Neuronal stem cell (in vitro differentiated cells): ENCODE measurements at regions not wholly inside any gene's neighbourhood (a gene's known extent, or its start where the extent isn't known, plus 50 kb on each side); places are given as distances from the start of the nearest gene placed in this dataset.
"Not testable (repeated sequence)": the region's sequence is repeated elsewhere in the genome, so short reads cannot be mapped to it uniquely, and the experiment has no call there.

Source experiments
- DNase-seq: peaks from one replicate; pipeline ENCODE4 v3.0.0-alpha.2; 2013; ENCODE audit warnings: low spot score
- H2AFZ ChIP-seq: one replicate; pipeline ENCODE4 v1.6.1; 2013; ENCODE audit warnings: mild to moderate bottlenecking, low read length, inconsistent platforms
- H2AK5ac ChIP-seq: 2 replicates; pipeline ENCODE4 v1.6.1; 2013; ENCODE audit warnings: low read depth, mild to moderate bottlenecking, inconsistent platforms, low read length, moderate library complexity, mixed read lengths
- H2BK120ac ChIP-seq: 2 replicates; pipeline ENCODE4 v1.6.1; 2013; ENCODE audit warnings: low read depth, mild to moderate bottlenecking, inconsistent platforms, low read length, moderate library complexity, mixed read lengths
- H2BK12ac ChIP-seq: one replicate; pipeline ENCODE4 v1.6.1; 2013; ENCODE audit warnings: low read length, inconsistent platforms
- H2BK15ac ChIP-seq: 2 replicates; pipeline ENCODE4 v1.6.1; 2013; ENCODE audit warnings: mild to moderate bottlenecking, low read length, inconsistent platforms, mixed read lengths
- H2BK5ac ChIP-seq: one replicate; pipeline ENCODE4 v1.6.1; 2013; ENCODE audit warnings: inconsistent platforms, mild to moderate bottlenecking, low read length, moderate library complexity
- H3K14ac ChIP-seq: one replicate; pipeline ENCODE4 v1.6.1; 2013; ENCODE audit warnings: low read length, inconsistent platforms
- H3K18ac ChIP-seq: 2 replicates; pipeline ENCODE4 v1.6.1; 2013; ENCODE audit warnings: low read length, inconsistent platforms
- H3K23ac ChIP-seq: 2 replicates; pipeline ENCODE4 v1.6.1; 2013; ENCODE audit warnings: low read depth, mild to moderate bottlenecking, mixed read lengths, low read length, inconsistent platforms; ENCODE audit not compliant: poor library complexity
- H3K27ac ChIP-seq: replicated peaks from 3 replicates; pipeline ENCODE4 v1.5.1; 2013; ENCODE audit warnings: low read length, inconsistent platforms
- H3K27me3 ChIP-seq, 3 experiments: 2 replicates each; pipeline ENCODE4 v1.6.1; 2013; ENCODE audit warnings: low read length in 3 of 3, mild to moderate bottlenecking in 2 of 3, inconsistent platforms in 1 of 3, low read depth in 1 of 3, mixed read lengths in 1 of 3, moderate library complexity in 1 of 3; ENCODE audit not compliant: control insufficient read depth in 3 of 3, insufficient read depth in 3 of 3
- H3K36me3 ChIP-seq, 2 donors: replicated peaks in 1 of 2; 2 replicates each; pipeline ENCODE4 v1.6.1; 2013; ENCODE audit warnings: low read length in 2 of 2; ENCODE audit not compliant: control insufficient read depth in 2 of 2, insufficient read depth in 2 of 2
- H3K4ac ChIP-seq: 2 replicates; pipeline ENCODE4 v1.6.1; 2013; ENCODE audit warnings: inconsistent platforms, mild to moderate bottlenecking, low read length, moderate library complexity
- H3K4me1 ChIP-seq, 2 donors: 1 replicate in 1 of 2; 2 replicates in 1 of 2; pipeline ENCODE4 v1.6.1; 2013; ENCODE audit warnings: low read length in 2 of 2, low read depth in 1 of 2; ENCODE audit not compliant: control insufficient read depth in 2 of 2, insufficient read depth in 1 of 2
- H3K4me2 ChIP-seq: one replicate; pipeline ENCODE4 v1.6.1; 2013; ENCODE audit warnings: mild to moderate bottlenecking, low read length, inconsistent platforms; ENCODE audit not compliant: insufficient read depth, poor library complexity, severe bottlenecking
- H3K4me3 ChIP-seq, 2 donors: 2 replicates each; pipeline ENCODE4 v1.5.1; 2013; ENCODE audit warnings: low read length in 2 of 2, mild to moderate bottlenecking in 2 of 2, inconsistent platforms in 1 of 2, moderate library complexity in 1 of 2
- H3K79me1 ChIP-seq: one replicate; pipeline ENCODE4 v1.6.1; 2013; ENCODE audit warnings: low read depth, mild to moderate bottlenecking, inconsistent platforms, low read length, moderate library complexity
- H3K9ac ChIP-seq: one replicate; pipeline ENCODE4 v1.6.1; 2013; ENCODE audit warnings: mild to moderate bottlenecking, low read depth, low read length, inconsistent platforms; ENCODE audit not compliant: poor library complexity
- H3K9me3 ChIP-seq, 2 donors: replicated peaks in 1 of 2; 2 replicates each; pipeline versions ENCODE3 to v1.6.1; 2013; ENCODE audit warnings: low read length in 2 of 2, mild to moderate bottlenecking in 2 of 2, inconsistent platforms in 1 of 2, low read depth in 1 of 2, mixed read lengths in 1 of 2, moderate library complexity in 1 of 2; ENCODE audit not compliant: control insufficient read depth in 2 of 2, insufficient read depth in 1 of 2
- H4K8ac ChIP-seq: one replicate; pipeline ENCODE4 v1.6.1; 2013; ENCODE audit warnings: low read depth, mild to moderate bottlenecking, inconsistent platforms, low read length, moderate library complexity
- H4K91ac ChIP-seq: one replicate; pipeline ENCODE4 v1.6.1; 2013; ENCODE audit warnings: low read length, low read depth, mild to moderate bottlenecking, inconsistent platforms; ENCODE audit not compliant: poor library complexity
- WGBS, 2 donors: extraction: QIAGEN DNeasy Blood & Tissue Kit; methylation state at CpG; one replicate each; pipeline ENCODE4 v1.1.7; 2013; ENCODE audit warnings: missing lambda C conversion rate in 2 of 2, mixed read lengths in 1 of 2; ENCODE audit not compliant: insufficient read length in 2 of 2, insufficient replicate concordance in 1 of 2; ENCODE audit errors: extremely low coverage in 2 of 2; 5-methylcytosine and 5-hydroxymethylcytosine counted together

DNA sequence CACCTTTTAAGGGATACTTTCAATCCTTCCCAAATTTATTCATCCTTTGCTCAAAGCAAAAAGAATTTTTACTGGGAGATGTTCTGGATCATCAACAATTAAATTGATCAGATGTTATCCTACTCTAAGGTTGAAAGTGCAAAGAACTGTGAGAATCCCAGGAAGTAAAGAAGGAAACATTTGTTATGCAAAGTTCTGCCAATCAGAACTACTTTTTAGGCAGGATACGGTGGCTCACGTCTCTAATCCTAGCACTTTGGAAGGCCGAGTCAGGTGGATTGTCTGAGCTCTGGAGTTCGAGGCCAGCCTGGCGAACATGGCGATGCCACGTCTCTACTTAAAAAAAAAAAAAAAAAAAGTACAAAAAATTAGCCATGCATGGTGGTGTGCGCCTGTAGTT, 882.3 kb downstream of the DIAPH3 start:
- DNase-seq = no peak
- Histone ChIP-seq H2BK120ac (no peak overlapping the region), H3K27ac (no peak overlapping the region), H3K23ac (no peak overlapping the region), H3K14ac (no peak overlapping the region), H2AK5ac (no peak overlapping the region), H3K9me3 (no peaks in the 10 kb centered on the region), H3K4me2 (no peak overlapping the region), H3K18ac (no peak overlapping the region), H3K4me3 (no peak overlapping the region), H3K79me1 (no peaks in the 10 kb centered on the region), H2BK12ac (no peak overlapping the region), H2AFZ (no peak overlapping the region), H2BK15ac (no peak overlapping the region), H3K9ac (no peak overlapping the region), H4K91ac (no peak overlapping the region), H3K4ac (no peak overlapping the region), H3K36me3 (no peaks in the 10 kb centered on the region), H3K4me1 (peaks cover 0 to 15% of the 10 kb centered on the region in 2 donors), H2BK5ac (no peak overlapping the region), H4K8ac (no peak overlapping the region), H3K27me3 (no peaks in the 10 kb centered on the region)
- WGBS, 2 donors = no CpG with 5 or more reads among the region's 8 CpGs

- not testable (repeated sequence) for H2BK5ac ChIP-seq, H3K27me3 ChIP-seq, H3K27ac ChIP-seq, H3K79me1 ChIP-seq, H2AFZ ChIP-seq, H4K8ac ChIP-seq, H3K36me3 ChIP-seq, H3K4me2 ChIP-seq, H2AK5ac ChIP-seq, H3K18ac ChIP-seq, H3K4me1 ChIP-seq, H3K14ac ChIP-seq, H3K9me3 ChIP-seq, H3K23ac ChIP-seq, H3K4ac ChIP-seq, H3K4me3 ChIP-seq, H3K9ac ChIP-seq, H2BK120ac ChIP-seq, H4K91ac ChIP-seq, DNase-seq, H2BK15ac ChIP-seq, H2BK12ac ChIP-seq
- WGBS, 2 donors = no CpG with 5 or more reads among the region's 5 CpGs
Measured at GRCh38 chr13:59292240-59292639, 871.5 kb downstream of the DIAPH3 start.

GRCh38 chr13:59299584-59299983, 864.1 kb downstream of the DIAPH3 start:
- no peak overlapping the region for H2BK12ac ChIP-seq
- no peak overlapping the region for H2BK5ac ChIP-seq
- H3K9ac ChIP-seq = no peak overlapping the region
- DNase-seq = no peak
- H2AK5ac ChIP-seq = no peak overlapping the region
- no peak overlapping the region for H3K14ac ChIP-seq
- H4K91ac ChIP-seq = no peak overlapping the region
- H3K4me1 ChIP-seq = no peaks in the 10 kb centered on the region
- no peak overlapping the region for H3K4me2 ChIP-seq
- H2BK15ac ChIP-seq = no peak overlapping the region
- no peaks in the 10 kb centered on the region for H3K79me1 ChIP-seq
- no peak overlapping the region for H3K18ac ChIP-seq
- no peaks in the 10 kb centered on the region for H3K36me3 ChIP-seq
- WGBS, 2 donors = no CpG with 5 or more reads among the region's 1 CpG
- no peak overlapping the region for H3K23ac ChIP-seq
- H3K4me3 ChIP-seq = no peak overlapping the region
- no peaks in the 10 kb centered on the region for H3K9me3 ChIP-seq
- no peak overlapping the region for H2BK120ac ChIP-seq
- H2AFZ ChIP-seq = no peak overlapping the region
- no peak overlapping the region for H4K8ac ChIP-seq
- H3K27ac ChIP-seq = no peak overlapping the region
- H3K27me3 ChIP-seq = no peaks in the 10 kb centered on the region
- H3K4ac ChIP-seq = no peak overlapping the region

DNA sequence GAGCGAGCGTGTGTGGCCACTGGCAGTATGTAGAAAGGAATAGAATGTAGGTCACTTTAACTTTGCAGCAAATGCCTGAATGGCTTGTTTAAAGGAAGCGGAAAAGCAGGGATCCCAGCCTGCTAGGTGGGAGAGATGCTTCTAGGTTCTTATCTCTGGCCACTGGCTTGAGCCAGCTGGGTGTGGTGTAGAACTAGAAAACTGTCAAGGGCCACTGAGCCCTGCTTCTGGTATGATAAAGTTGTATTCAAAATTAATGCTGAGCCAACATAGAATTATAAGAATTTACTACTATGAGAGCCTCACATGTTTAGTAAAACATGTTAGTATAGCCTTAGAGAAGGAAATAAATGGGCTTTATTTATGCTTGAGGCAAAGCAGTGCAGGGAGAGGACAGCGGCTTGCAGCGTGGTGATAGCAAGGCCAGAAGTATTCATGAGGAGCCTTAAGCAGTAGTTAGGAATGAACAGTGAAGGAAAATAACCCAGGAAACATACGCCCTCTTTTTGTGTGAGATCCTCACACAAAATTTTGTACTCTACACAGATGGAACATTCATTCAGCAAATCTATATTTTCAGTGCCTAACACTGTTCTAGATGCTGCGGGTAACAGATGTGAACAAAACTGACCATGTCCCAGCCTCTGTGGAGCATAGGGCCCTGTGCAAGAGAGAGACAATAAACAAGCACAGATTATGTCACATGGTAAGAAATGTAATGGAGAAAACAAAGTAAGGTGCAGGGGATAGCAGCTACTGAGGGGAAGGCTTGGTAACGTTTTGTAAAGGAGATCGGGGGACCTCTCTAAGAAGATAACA, 863.2 kb downstream of the DIAPH3 start:
- Histone ChIP-seq H4K91ac (no peak overlapping the region), H2BK15ac (no peak overlapping the region), H3K27me3 (no peaks in the 10 kb centered on the region), H3K9me3 (no peaks in the 10 kb centered on the region), H3K9ac (no peak overlapping the region), H2AK5ac (no peak overlapping the region), H2BK5ac (no peak overlapping the region), H2AFZ (peak overlapping the region; percentile 19), H2BK12ac (no peak overlapping the region), H3K27ac (no peak overlapping the region), H4K8ac (peak overlapping the region; percentile 24), H3K4ac (no peak overlapping the region), H2BK120ac (no peak overlapping the region), H3K36me3 (no peaks in the 10 kb centered on the region), H3K79me1 (no peaks in the 10 kb centered on the region), H3K4me1 (no peaks in the 10 kb centered on the region), H3K4me3 (no peak overlapping the region), H3K14ac (no peak overlapping the region), H3K18ac (no peak overlapping the region), H3K4me2 (no peak overlapping the region), H3K23ac (no peak overlapping the region)
- no peak for DNase-seq
- no CpG with 5 or more reads among the region's 9 CpGs for WGBS, 2 donors
